Psoas muscle (tissue), 7 donors: ENCODE measurements at regions not wholly inside any gene's neighbourhood (a gene's known extent, or its start where the extent isn't known, plus 50 kb on each side); places are given as distances from the start of the nearest gene placed in this dataset.
"Not testable (repeated sequence)": the region's sequence is repeated elsewhere in the genome, so short reads cannot be mapped to it uniquely, and the experiment has no call there.

Source experiments
- ATAC-seq, 4 donors: fragments of 200-7000 bp; cut with Tn5 transposase; one replicate each; pipeline ENCODE4 v1.9.1; 2020; ENCODE audit warnings: moderate library complexity in 3 of 4, mild to moderate bottlenecking in 2 of 4
- DNase-seq, 2 donors: peaks; one replicate each; pipeline ENCODE4 v3.0.0-alpha.2; 2020
- H3K27ac ChIP-seq: fragments of 200-600 bp; one replicate; pipeline ENCODE4 v1.8.0; 2022
- H3K27me3 ChIP-seq, 3 donors: fragments of 200-600 bp in 1 of 3; one replicate each; pipeline versions ENCODE4 v1.6.1 to v1.8.0; 2013 to 2022; ENCODE audit warnings: low read length in 2 of 3, mild to moderate bottlenecking in 2 of 3, moderate library complexity in 1 of 3; ENCODE audit not compliant: insufficient read depth in 3 of 3
- H3K36me3 ChIP-seq, 2 donors: fragments of 200-600 bp in 1 of 2; one replicate each; pipeline versions ENCODE4 v1.6.1 to v1.8.0; 2013 to 2022; ENCODE audit warnings: low read depth in 1 of 2, mild to moderate bottlenecking in 1 of 2, moderate library complexity in 1 of 2; ENCODE audit not compliant: insufficient read depth in 1 of 2
- H3K4me1 ChIP-seq: fragments of 200-600 bp; one replicate; pipeline ENCODE4 v1.8.0; 2022
- H3K4me3 ChIP-seq: fragments of 200-600 bp; one replicate; pipeline ENCODE4 v1.8.0; 2022; ENCODE audit warnings: mild to moderate bottlenecking
- H3K9me3 ChIP-seq: fragments of 200-600 bp; one replicate; pipeline ENCODE4 v1.8.0; 2022
- WGBS, 3 donors: extraction: QIAGEN DNeasy Blood & Tissue Kit; methylation state at CpG; one replicate each; pipeline versions ENCODE4 v1.1.6 to v1.1.7; 2013; 5-methylcytosine and 5-hydroxymethylcytosine counted together
- intact Hi-C, 2 donors: fragments of 100-400 bp; cut with DNase I; formaldehyde crosslinking; loops; one replicate each; pipeline versions ENCODE4 v1.11.0 to v1.14.2; 2022
- TF ChIP-seq, protein P1 (sequence below): fragments of 200-600 bp; IDR thresholded peaks from one replicate; pipeline ENCODE4 v1.8.0; 2022; ENCODE audit warnings: antibody characterized with exemption
- donor health status: healthy with polysubstance abuse.
- donor health status: DM: no; HTN: no; CAD: no; lungs with moderate emphysema.
- donor health status: Bipolar disorder and iron deficiency.
- donor health status: healthy.
- donor health status: DM: yes; HTN: yes; CAD: no.
- donor health status: DM: no; HTN: no; CAD: no.
- donor health status: DM: yes; HTN: yes; CAD: no.

DNA sequence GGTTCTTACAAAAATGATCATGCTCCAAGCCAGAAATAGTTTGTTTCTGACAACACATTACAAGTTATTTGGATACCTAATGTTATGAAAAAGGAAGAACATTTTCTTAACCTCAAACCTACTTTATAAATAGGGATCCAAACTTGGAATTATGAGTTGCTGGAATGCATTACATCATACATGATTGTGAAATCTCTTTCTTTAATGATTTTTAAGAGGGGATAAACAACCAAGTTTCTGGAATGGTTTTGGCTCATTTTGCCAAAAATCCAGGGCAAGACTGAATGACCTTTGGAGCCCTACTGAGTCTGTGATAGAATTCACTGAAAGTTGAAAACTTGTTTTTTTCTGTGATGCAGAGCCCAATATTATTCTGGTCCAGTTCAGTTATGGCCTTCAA lies 157.0 kb upstream of the FOLH1 start:
- DNase-seq, H3K4me1 ChIP-seq, H3K36me3 ChIP-seq, H3K27ac ChIP-seq, H3K9me3 ChIP-seq, H3K4me3 ChIP-seq, intact Hi-C loops, H3K27me3 ChIP-seq: not testable (repeated sequence)
- peak in 1 of 4 donors; percentile 46 for ATAC-seq

DNA sequence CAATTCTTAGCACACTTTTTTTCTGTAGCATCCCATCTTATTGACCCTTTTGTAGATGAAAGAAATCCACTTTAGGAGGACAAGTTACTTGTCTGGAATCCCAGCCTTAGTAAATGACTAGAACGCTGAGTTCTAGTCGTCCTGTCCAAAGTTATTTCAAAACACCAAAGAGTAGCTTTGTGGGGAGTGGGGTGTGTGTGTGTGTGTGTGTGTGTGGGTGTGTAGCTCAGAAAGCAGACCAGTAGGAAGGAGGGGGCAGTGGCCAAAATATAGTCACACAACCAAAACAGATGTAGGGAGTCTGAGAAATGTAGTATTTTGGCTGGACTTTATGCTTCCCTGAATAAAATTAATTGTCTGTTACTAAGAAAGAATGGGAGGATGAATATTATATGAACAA lies 154.6 kb upstream of the FOLH1 start:
- H3K9me3 ChIP-seq, intact Hi-C loops, H3K36me3 ChIP-seq, H3K27me3 ChIP-seq, H3K27ac ChIP-seq, H3K4me1 ChIP-seq, H3K4me3 ChIP-seq, ATAC-seq: not testable (repeated sequence)
- WGBS, 3 donors: 83 to 85% (median 83%) methylated on average over 2 of the region's 2 CpGs
- DNase-seq: peak in 1 of 2 donors; percentile 11

DNA sequence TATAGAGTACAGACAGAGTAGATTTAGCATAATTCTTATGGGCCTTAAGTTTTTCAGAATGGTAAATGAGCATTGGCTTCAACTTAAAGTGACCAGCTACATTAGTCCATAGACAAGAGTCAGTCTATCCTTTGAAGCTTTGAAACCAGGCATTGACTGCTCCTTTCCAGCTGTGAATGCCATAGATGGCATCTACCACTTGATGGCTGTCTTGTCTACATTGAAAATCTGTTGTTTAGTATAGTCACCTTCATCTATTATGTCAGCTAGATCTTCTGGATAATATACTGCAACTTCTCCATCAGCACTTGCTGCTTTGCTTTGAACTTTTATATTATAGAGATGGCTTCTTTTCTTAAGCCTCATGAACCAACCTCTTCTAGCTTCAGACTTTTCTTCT lies 146.1 kb upstream of the FOLH1 start:
- H3K36me3 ChIP-seq, H3K4me3 ChIP-seq, H3K27ac ChIP-seq, intact Hi-C loops, DNase-seq, H3K9me3 ChIP-seq, ATAC-seq, H3K27me3 ChIP-seq, H3K4me1 ChIP-seq: not testable (repeated sequence)

DNA sequence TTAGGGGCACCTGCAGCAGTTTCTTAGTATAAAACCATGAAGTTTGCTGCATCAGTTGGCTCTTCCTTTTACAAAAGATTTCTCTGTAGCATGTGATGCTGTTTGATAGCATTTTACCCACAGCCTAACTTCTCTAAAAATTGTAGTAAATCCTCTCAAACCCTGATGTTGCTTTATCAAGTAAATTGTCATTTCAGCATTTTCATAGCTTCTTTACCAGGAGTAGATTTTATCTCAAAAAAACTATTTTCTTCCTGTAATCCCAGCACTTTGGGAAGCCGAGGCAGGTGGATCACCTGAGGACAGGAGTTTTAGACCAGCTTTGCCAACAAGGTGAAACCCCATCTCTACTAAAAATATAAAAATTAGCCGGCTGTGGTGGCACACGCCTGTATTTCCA lies 144.5 kb upstream of the FOLH1 start:
- H3K27ac ChIP-seq, intact Hi-C loops, ATAC-seq, H3K27me3 ChIP-seq, H3K9me3 ChIP-seq, H3K4me1 ChIP-seq, DNase-seq, H3K36me3 ChIP-seq, H3K4me3 ChIP-seq: not testable (repeated sequence)
- 81 to 92% (median 84%) methylated on average over 3 of the region's 3 CpGs for WGBS, 3 donors

DNA sequence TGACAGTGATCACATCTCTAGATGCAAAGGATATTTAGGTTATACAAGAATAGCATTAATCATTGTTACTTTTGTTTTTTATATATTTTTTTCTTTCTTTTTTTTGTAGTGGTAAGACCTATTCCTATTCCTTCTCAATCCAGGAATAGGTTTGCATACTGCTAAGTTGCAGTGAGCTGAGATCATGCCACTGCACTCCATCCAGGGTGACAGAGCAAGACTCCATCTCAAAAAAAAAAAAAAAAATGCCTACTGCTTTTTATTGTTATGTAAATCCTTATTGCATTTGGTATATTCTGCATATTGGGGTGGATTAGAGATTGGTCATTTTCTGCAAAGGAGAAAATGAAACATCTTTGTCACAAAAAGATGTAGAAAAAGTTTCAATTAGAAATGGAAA lies 138.2 kb upstream of the FOLH1 start:
- H3K27ac ChIP-seq, ATAC-seq, H3K9me3 ChIP-seq, H3K36me3 ChIP-seq, intact Hi-C loops, DNase-seq, H3K4me1 ChIP-seq, H3K27me3 ChIP-seq, H3K4me3 ChIP-seq: not testable (repeated sequence)

DNA sequence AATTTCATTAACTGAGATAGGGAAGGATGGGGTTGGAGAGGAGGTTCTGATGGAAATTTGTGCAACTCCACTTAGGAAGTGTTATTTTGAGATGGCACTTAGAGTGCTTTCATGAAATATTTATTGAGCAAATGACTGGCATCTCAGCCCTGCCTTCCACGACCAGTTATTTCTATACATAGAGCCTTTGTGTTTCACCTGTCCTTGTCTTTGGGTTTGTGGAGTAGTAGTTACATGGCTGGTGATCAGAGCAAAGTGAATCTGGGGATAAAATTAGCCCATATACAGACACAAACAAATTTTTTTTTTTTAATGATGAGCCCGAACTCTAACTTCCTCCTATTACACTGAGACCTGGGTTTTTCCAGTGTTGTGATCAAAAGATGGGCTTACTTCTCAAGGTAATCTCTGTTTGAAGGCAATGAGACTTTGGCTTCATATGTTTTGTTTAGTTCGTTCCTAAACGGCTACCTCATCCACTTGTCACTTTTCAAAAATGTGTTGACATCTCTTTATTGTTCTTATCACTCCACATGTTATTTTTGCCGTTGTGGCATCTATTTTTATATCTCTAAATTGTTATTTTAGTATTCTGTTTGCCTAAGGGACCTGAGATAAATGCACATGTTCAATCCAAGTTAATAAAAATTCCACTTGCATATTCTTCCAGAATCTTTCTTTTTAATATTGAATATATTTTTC lies 120.2 kb upstream of the FOLH1 start:
- intact Hi-C loops, H3K36me3 ChIP-seq, H3K27ac ChIP-seq, H3K9me3 ChIP-seq, H3K27me3 ChIP-seq, DNase-seq, H3K4me3 ChIP-seq, ATAC-seq, H3K4me1 ChIP-seq: not testable (repeated sequence)
- WGBS, 3 donors: 53 to 61% (median 55%) methylated on average over 5 of the region's 5 CpGs

DNA sequence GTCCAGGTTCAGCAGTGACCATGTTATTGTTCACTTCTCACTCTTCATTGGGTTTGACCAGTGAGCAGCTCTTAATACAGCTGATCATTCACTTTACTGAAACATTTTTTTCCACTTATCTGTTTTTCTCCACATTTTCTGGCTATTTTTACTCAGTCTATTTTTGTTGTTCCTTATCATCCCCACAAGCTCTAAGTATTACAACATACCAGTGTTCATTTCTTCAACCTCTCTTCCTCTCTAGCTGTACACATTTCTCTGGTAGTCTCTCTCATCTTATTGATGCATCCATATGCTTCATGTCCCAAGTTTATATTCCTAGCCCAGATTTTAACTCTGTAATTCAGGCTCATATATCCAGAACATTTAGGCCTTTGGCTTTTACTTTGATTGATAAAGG lies 119.4 kb upstream of the FOLH1 start:
- H3K4me1 ChIP-seq, intact Hi-C loops, H3K4me3 ChIP-seq, ATAC-seq, H3K36me3 ChIP-seq, H3K27me3 ChIP-seq, DNase-seq, H3K27ac ChIP-seq, H3K9me3 ChIP-seq: not testable (repeated sequence)

DNA sequence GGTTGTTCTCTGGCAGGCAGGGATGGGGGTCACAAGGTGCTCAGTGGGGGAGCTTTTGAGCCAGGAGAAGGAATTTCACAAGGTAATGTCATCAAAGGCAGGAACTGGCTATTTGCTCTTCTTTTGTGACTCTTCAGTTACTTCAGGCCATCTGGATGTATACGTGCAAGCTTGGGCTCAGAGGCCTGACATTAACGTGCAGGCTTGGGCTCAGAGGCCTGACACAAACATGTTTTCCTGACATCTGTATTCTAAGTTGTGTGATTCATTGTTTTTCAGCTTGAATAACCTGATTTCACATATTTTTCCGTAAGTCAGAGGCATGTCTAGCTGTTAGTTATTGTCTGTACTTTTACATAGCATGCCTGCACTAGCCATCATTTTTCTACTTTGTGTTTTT lies 118.2 kb upstream of the FOLH1 start:
- H3K27ac ChIP-seq, H3K36me3 ChIP-seq, DNase-seq, H3K4me3 ChIP-seq, ATAC-seq, intact Hi-C loops, H3K9me3 ChIP-seq, H3K27me3 ChIP-seq, H3K4me1 ChIP-seq: not testable (repeated sequence)
- 18 to 28% (median 21%) methylated on average over 3 of the region's 3 CpGs for WGBS, 3 donors

DNA sequence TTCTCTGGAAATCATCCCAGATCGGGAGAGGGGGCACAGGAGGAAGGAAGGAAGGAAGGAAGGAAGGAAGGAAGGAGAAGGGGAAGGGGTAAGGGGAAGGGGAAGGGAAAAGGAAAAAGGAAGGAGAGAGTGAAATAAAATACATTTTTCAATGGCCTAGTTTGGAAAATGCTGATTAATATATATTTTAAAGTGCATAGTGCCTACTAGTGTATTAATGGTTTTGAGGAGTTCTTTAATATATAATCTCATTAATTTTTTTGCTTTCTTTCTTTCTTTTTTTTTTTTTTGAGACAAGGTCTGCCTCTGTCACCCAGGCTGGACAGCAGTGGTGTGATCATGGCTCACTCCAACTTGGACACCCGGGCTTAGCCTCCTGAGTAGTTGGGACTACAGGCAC lies 107.8 kb upstream of the FOLH1 start:
- Histone ChIP-seq H3K9me3 (no peaks in the 10 kb centered on the region), H3K4me3 (no peak overlapping the region), H3K4me1 (no peaks in the 10 kb centered on the region), H3K36me3 (no peaks in the 10 kb centered on the region), H3K27ac (no peak overlapping the region), H3K27me3 (no peaks in the 10 kb centered on the region)
- DNase-seq: no peak
- intact Hi-C loops: no loop called here
- no peak for ATAC-seq
- TF ChIP-seq, protein P1, sequence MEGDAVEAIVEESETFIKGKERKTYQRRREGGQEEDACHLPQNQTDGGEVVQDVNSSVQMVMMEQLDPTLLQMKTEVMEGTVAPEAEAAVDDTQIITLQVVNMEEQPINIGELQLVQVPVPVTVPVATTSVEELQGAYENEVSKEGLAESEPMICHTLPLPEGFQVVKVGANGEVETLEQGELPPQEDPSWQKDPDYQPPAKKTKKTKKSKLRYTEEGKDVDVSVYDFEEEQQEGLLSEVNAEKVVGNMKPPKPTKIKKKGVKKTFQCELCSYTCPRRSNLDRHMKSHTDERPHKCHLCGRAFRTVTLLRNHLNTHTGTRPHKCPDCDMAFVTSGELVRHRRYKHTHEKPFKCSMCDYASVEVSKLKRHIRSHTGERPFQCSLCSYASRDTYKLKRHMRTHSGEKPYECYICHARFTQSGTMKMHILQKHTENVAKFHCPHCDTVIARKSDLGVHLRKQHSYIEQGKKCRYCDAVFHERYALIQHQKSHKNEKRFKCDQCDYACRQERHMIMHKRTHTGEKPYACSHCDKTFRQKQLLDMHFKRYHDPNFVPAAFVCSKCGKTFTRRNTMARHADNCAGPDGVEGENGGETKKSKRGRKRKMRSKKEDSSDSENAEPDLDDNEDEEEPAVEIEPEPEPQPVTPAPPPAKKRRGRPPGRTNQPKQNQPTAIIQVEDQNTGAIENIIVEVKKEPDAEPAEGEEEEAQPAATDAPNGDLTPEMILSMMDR: no peak
- WGBS, 3 donors: 58 to 70% (median 68%) methylated on average over 2 of the region's 2 CpGs
